ENCODE measurements at regions not wholly inside any gene's neighbourhood (a gene's known extent, or its start where the extent isn't known, plus 50 kb on each side); places are given as distances from the start of the nearest gene placed in this dataset.
"Not testable (repeated sequence)": the region's sequence is repeated elsewhere in the genome, so short reads cannot be mapped to it uniquely, and the experiment has no call there.

DNA sequence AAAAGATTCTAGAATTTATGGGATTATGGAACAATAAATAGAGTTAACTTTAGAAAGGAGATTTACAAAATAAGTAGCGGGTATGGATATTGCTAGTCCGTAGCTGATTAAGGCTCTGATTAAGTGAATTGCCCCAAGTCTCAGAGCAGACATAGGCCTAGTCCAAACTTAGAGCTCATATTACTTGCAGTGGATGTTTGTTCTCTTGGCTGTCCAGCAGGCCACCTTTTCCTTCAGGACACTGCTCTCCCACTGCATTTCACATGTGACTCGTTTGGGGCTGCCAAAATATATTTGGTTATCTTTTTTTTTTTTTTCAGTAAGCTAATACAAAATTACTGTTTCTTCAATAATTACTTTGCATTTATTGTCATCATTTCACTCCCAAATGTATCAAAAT, 76.6 kb downstream of the ARRDC3 start:
- peaks cover 9% of the 10 kb centered on the region for H3K4me1 ChIP-seq (ENCODE audit: low read length)
- no peak overlapping the region for H3K4me3 ChIP-seq (ENCODE audit: low read length)
- no peak for TF ChIP-seq EZH2 (optimal IDR thresholded peaks at IDR 0.05; ENCODE audit: low read depth, low read length)
- no peak for TF ChIP-seq EZH2phosphoT487 (IDR thresholded peaks at IDR 0.05; ENCODE audit: low read length)
- TF ChIP-seq, protein P1, sequence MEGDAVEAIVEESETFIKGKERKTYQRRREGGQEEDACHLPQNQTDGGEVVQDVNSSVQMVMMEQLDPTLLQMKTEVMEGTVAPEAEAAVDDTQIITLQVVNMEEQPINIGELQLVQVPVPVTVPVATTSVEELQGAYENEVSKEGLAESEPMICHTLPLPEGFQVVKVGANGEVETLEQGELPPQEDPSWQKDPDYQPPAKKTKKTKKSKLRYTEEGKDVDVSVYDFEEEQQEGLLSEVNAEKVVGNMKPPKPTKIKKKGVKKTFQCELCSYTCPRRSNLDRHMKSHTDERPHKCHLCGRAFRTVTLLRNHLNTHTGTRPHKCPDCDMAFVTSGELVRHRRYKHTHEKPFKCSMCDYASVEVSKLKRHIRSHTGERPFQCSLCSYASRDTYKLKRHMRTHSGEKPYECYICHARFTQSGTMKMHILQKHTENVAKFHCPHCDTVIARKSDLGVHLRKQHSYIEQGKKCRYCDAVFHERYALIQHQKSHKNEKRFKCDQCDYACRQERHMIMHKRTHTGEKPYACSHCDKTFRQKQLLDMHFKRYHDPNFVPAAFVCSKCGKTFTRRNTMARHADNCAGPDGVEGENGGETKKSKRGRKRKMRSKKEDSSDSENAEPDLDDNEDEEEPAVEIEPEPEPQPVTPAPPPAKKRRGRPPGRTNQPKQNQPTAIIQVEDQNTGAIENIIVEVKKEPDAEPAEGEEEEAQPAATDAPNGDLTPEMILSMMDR (IDR thresholded peaks at IDR 0.05; ENCODE audit: low read length): no peak

DNA sequence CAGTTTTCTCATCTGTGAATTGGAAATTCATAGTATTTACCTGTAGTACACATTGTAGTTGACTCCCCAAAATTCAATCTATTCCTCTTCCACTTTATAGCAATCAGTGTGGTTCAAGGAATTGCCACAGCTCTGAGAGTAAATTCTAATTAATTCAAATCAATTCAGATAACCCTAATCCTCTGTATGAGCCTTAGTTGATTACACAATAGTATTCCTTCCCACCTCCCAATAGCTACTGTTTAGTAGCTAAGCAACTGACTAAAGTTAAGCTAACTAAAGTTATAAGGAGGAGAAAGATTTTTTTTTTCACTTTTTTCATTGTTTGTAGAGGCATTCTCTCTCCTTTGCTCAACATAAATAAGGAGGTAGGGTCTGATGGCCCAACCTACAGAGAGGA, 77.5 kb downstream of the ARRDC3 start:
- Histone ChIP-seq H3K9me3 (replicated peaks; ENCODE audit: insufficient read depth, low read length) (no peaks in the 10 kb centered on the region), H3F3A (ENCODE audit: insufficient read depth, low read length) (peaks cover under 1% of the 10 kb centered on the region; the same call in 1 of the 2 replicates), H3K36me3 (replicated peaks; ENCODE audit: insufficient read depth, low read length) (no peaks in the 10 kb centered on the region), H3K4me1 (ENCODE audit: low read length) (peaks cover under 1% of the 10 kb centered on the region; the same call in 1 of the 2 replicates), H3K9me2 (replicated peaks; ENCODE audit: insufficient read depth, low read length) (no peaks in the 10 kb centered on the region), H3K79me2 (ENCODE audit: low read length) (no peaks in the 10 kb centered on the region), H3K9ac (ENCODE audit: low read length) (no peak overlapping the region), H3K27me3 (replicated peaks; ENCODE audit: insufficient read depth, low read length) (no peaks in the 10 kb centered on the region), H2AFZ (ENCODE audit: low read length) (no peak overlapping the region), H3K4me3 (ENCODE audit: low read length) (no peak overlapping the region), H3K4me2 (ENCODE audit: low read depth, low read length) (no peak overlapping the region), H4K20me1 (ENCODE audit: insufficient read depth, low read length) (no peaks in the 10 kb centered on the region), H3K27ac (ENCODE audit: low read length) (no peak overlapping the region)
- DNase-seq: no peak
- no peak for TF ChIP-seq EZH2phosphoT487 (IDR thresholded peaks at IDR 0.05; ENCODE audit: low read length)

More for the DNA sequence above, 76.6 kb downstream of the ARRDC3 start:
- Histone ChIP-seq H4K20me1 (ENCODE audit: insufficient read depth, low read length) (no peaks in the 10 kb centered on the region), H2AFZ (ENCODE audit: low read length) (no peak overlapping the region), H3K27ac (ENCODE audit: low read length) (no peak overlapping the region), H3K79me2 (ENCODE audit: low read length) (no peaks in the 10 kb centered on the region), H3F3A (ENCODE audit: insufficient read depth, low read length) (peaks cover 9% of the 10 kb centered on the region), H3K27me3 (replicated peaks; ENCODE audit: insufficient read depth, low read length) (no peaks in the 10 kb centered on the region), H3K36me3 (replicated peaks; ENCODE audit: insufficient read depth, low read length) (no peaks in the 10 kb centered on the region), H3K9me3 (replicated peaks; ENCODE audit: insufficient read depth, low read length) (no peaks in the 10 kb centered on the region), H3K9me2 (replicated peaks; ENCODE audit: insufficient read depth, low read length) (no peaks in the 10 kb centered on the region), H3K9ac (ENCODE audit: low read length) (no peak overlapping the region), H3K4me2 (ENCODE audit: low read depth, low read length) (no peak overlapping the region)
- no peak for DNase-seq

DNA sequence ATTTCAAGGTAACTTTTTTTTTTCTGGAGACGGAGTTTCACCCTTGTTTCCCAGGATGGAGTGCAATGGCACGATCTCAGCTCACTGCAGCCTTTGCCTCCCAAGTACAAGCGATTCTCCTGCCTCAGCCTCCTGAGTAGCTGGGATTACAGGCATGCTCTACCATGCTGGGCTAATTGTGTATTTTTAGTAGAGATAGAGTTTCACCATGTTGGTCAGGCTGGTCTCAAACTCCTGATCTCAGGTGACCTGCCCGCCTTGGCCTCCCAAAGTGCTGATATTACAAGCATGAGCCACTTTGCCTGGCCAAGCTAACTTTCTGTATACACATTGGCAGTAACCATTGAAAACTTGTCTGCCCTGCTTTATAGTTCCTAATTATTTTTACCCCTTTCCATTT, 79.1 kb downstream of the ARRDC3 start:
- not testable (repeated sequence) for H2AFZ ChIP-seq (ENCODE audit: low read length); H4K20me1 ChIP-seq (ENCODE audit: insufficient read depth, low read length); H3F3A ChIP-seq (ENCODE audit: insufficient read depth, low read length); H3K79me2 ChIP-seq (ENCODE audit: low read length); H3K27ac ChIP-seq (ENCODE audit: low read length); H3K27me3 ChIP-seq (replicated peaks; ENCODE audit: insufficient read depth, low read length); H3K4me3 ChIP-seq (ENCODE audit: low read length); H3K9ac ChIP-seq (ENCODE audit: low read length); H3K9me3 ChIP-seq (replicated peaks; ENCODE audit: insufficient read depth, low read length); H3K9me2 ChIP-seq (replicated peaks; ENCODE audit: insufficient read depth, low read length); H3K4me1 ChIP-seq (ENCODE audit: low read length); DNase-seq; H3K36me3 ChIP-seq (replicated peaks; ENCODE audit: insufficient read depth, low read length); H3K4me2 ChIP-seq (ENCODE audit: low read depth, low read length)

DNA sequence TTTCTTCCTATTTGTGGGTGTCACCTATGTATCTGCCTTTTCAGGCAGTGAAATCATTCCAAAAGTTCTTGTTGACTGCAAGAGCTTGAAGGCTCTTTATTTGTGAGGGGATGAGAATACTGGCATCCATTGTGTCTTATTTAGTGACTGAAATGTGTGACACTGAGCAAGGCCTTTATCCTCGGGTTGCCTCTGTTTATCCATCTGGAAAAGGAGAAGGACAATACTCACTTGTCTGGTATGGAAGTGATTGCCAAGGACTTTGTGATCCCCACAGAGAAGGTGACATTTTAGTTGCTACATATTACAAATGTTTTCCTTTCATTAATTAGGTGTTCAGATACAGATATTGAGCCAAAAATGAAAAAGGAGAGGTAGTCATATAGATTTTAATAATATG, 80.2 kb downstream of the ARRDC3 start:
- H3K27ac ChIP-seq (ENCODE audit: low read length): no peak overlapping the region
- TF ChIP-seq EZH2 (optimal IDR thresholded peaks at IDR 0.05; ENCODE audit: low read depth, low read length): no peak
- no peak for TF ChIP-seq EZH2phosphoT487 (IDR thresholded peaks at IDR 0.05; ENCODE audit: low read length)
- TF ChIP-seq, protein P1 (IDR thresholded peaks at IDR 0.05; ENCODE audit: low read length): no peak
- H3K9ac ChIP-seq (ENCODE audit: low read length): no peak overlapping the region

More for the DNA sequence above, 80.2 kb downstream of the ARRDC3 start:
- no peak overlapping the region for H3K4me3 ChIP-seq (ENCODE audit: low read length)
- no peaks in the 10 kb centered on the region for H3K79me2 ChIP-seq (ENCODE audit: low read length)
- no peaks in the 10 kb centered on the region for H4K20me1 ChIP-seq (ENCODE audit: insufficient read depth, low read length)
- H3K36me3 ChIP-seq (replicated peaks; ENCODE audit: insufficient read depth, low read length): no peaks in the 10 kb centered on the region
- H2AFZ ChIP-seq (ENCODE audit: low read length): no peak overlapping the region
- no peaks in the 10 kb centered on the region for H3K27me3 ChIP-seq (replicated peaks; ENCODE audit: insufficient read depth, low read length)
- no peaks in the 10 kb centered on the region for H3K9me3 ChIP-seq (replicated peaks; ENCODE audit: insufficient read depth, low read length)
- no peak for DNase-seq
- no peaks in the 10 kb centered on the region for H3F3A ChIP-seq (ENCODE audit: insufficient read depth, low read length)
- H3K4me1 ChIP-seq (ENCODE audit: low read length): no peaks in the 10 kb centered on the region
- no peaks in the 10 kb centered on the region for H3K9me2 ChIP-seq (replicated peaks; ENCODE audit: insufficient read depth, low read length)
- no peak overlapping the region for H3K4me2 ChIP-seq (ENCODE audit: low read depth, low read length)
